ENCODE measurements at regions not wholly inside any gene's neighbourhood (a gene's known extent, or its start where the extent isn't known, plus 50 kb on each side); places are given as distances from the start of the nearest gene placed in this dataset.

DNA sequence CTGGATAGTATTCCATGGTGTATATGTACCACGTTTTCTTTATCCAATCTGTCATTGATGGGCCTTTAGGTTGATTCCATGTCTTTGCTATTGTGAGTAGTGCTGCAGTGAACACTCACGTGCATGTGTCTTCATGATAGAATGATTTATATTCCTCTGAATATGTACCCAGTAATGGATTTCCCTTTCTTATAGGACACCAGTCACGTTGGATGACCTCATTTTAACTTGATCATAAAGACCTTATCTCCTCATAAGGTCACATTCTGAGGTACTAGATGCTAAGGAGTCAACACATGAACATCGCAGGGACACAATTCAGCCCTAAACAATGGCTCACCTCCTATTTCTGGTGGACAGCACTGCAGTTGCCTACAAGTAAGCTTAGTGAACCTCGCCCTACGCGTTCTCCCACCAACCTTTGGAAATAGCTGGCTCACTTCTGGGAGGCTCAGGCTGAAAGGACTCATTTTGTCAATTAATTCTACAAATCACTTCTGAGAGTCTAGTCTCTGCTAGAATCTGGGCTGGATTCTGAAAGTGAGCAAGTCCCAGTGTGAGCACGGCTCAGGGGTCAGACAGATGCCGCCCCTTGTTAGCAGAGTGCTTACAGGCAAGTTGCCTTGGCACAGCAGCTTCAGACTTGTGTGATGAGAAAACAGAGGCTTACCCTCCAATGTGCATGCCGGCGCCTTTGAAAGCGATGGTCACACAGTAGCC is 183.8 kb upstream of the GSC start:
- no peak for DNase-seq

DNA sequence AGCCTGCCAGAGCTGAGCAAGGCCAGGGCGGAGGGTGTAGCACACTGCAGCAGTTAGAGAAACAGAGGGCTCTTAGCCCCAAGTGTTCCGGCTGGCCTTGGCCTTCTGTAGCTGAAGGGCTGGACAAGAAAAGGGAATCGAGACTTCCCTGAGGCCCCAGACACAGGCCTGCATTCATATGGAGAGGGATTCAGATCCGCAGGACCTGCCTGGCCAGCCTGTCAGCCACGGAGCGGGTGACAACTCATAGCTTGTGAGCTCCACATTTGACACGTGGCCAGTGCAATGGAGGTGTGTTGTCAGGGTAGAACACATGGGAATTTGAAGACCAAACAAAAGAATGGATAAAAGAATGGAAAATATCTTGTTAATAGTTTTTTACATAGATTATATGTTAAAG is 182.2 kb upstream of the GSC start:
- DNase-seq, result no peak

DNA sequence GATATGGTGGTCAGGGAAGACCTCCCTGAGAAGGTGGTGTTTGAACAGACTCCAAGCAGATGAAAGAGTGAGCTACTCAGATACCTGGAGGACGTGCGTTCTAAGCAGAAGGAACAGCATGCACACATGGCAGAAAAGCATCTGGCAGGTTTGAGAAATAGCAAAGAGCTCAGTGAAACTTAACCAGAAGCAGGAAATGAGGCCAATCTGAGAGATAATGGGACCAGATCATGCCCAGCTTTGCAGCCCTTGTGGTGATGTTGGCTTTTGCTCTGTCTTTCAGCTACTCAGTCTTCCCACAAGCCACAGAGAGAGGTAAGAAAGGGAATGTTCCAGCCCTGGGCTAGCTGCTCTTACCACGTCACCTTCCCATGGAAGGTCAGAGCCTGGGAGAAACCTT is 176.3 kb upstream of the GSC start:
- no peak for DNase-seq

DNA sequence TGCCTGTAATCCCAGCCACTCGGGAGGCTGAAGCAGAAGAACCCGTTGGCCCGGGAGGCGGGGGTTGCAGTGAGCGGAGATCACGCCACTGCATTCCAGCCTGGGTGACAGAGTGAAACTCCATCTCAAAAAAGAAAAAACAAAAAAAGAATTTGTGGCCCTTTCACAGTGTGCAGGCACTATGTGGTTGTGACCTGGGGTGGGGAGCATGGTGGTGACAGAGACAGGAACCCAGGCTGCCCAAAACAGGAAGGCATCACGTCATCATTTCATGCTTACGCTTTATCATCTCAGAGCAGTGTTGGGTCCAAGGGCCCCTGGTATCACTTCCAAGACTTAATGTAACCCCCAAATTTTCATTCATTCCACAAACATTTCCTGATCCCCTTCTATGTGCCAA is 175.7 kb upstream of the GSC start:
- DNase-seq, result no peak

DNA sequence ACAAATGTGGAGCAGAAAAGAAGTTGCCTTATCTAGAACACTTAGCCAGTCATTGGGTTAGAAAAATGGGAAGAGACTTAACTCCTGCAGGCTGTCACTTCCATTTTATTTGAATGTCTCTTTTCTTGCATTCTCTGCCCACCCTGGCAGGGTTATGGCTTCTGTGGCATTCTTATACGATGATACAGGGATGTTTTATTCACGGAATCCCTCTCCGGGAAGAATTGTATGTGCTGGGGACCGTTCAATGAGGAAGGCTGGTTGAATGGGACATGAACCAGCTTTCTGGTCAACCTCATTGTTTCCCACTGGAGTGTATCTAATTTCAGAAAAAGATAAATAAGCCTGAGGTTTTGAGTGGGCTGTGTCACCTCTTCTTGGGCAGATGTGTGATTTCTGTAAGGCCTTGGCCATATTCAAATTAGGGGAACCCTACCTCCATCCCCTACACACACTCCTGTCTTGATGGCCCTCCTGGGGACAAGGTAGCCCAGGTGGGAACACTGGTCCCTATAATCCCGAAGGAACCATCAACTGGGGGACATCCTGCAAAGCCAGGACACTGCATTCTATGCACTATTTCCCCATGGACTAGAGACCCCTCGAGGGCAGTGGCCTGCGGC is 174.8 kb upstream of the GSC start:
- no peak for DNase-seq

DNA sequence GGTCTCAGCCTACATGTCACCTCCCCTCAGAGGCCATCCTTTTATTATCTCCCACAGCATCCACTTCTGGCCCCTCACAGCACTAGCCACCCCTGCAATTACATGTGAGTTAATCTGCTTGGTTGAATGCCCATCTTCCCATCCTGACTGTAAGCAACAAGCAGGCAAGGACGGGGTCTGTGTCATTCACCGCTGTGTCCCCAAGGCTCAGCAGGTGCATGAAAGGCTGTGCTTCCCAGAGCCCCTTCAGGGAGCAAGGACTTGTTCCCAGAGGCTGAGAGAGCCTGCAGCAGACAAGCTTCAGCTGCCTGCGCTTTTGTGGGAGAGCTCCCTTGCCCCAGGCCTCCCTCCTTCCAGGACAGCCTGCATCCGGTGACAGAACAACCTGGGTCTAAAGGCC is 172.7 kb upstream of the GSC start:
- DNase-seq, result no peak

DNA sequence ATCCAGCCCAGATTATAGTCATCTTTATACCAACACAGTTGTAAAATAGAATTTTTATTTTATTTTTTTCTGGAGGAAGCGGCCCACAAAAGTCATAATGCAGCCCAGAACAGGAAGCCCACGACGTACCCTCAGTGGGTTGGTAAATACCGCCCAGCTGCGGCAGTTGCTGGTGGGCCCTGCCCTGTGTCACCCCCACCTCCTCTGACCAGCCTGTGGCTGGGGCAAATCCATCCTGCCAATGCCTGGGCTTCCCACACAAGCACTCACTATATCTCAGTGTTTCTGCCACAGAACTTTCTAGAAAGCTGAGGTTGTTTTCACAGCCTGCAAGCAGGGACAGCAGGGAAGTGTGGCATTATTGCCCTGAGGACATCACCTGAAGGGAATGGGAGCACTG is 171.4 kb upstream of the GSC start:
- DNase-seq, result no peak

DNA sequence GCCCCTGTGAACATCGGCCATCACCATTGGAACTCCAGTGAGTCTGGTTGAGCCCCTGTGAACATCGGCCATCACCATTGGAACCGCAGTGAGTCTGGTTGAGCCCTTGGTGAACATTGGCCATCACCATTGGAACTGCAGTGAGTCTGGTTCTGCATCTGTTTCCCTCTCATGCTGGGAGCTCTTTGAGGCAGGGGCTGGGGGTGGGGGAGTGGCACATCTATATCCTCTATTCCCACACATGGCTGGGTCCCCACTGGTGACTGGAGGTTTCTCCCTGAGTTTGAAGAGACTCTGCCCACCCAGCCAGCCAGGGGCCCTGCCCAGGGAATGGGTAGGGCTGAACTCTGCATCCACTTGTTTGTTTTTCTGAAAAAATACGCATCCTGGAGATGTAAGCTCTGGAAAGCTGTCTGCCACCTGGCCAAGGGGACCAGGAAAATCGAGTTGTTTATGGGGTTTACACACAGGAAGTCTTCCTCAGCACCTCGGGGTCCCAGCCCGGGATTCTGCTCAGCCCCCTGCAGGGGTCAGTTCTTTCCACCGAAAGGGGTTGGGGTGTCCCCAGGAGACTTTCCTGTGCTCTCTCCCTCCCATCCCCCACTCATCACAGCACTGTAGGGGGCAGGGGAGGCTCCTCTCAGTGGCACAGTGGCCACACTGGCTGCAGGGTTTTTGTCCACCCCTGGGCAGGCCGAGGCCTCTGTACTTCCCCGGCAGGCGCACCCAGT is 170.5 kb upstream of the GSC start:
- no peak for DNase-seq

DNA sequence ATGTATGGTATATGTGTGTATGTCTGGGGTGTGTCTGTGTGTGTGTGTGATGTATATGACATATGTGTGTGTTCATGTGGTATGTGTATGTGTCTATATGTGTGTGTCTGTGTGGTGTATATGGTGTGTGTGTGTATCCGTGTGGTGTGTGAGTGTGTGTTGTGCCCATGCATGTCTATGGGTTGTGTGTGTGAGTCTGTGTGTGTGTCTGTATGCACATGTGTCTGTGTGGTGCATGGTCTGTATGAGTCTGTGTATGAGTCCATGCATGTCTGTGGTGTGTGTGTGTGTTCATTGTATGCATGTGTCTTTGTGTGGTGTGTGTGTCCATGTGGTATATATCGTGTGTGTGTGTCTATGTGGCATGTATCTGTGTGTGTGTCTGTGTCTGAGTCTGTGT is 168.1 kb upstream of the GSC start:
- no peak for DNase-seq

DNA sequence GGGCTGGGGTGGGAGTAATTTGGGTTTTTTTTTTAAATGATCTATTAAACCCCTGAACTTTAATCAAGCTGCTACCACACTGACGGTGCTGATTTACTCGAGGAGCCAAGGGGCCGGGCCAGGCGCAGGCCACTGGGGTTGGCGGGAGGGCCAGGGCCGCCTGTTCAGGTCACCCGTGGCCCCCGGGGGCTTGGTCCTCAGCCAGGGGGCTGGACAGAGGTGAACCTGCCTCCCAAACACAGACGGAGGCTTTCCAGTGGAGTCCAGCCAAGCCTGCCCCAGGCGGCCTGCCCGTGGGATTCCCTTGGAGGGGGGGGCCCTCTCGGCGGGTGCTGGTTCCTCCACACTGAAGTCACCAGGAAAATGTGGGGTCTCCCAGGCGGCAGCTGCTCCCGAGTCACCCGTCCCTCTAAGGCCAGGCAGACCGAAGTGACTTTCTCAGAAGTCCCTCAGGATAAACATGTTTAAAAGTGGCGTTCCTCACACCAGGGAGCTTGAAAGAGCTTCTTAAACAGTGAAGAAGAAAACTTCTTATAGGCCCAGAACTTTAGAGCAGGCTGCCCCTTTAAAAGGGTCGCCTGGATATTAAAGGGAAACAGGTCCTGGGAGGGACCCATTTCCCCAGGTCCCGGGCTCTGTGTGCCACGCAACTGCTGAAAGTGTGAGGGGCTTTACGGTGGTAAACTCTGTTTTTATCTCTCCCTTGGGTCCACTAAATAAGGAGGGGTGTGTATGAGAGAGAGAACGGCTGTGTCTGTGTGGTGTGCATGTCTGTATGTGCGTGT is 167.2 kb upstream of the GSC start:
- peak in 1 of 2 experiments; percentile 52 for DNase-seq

DNA sequence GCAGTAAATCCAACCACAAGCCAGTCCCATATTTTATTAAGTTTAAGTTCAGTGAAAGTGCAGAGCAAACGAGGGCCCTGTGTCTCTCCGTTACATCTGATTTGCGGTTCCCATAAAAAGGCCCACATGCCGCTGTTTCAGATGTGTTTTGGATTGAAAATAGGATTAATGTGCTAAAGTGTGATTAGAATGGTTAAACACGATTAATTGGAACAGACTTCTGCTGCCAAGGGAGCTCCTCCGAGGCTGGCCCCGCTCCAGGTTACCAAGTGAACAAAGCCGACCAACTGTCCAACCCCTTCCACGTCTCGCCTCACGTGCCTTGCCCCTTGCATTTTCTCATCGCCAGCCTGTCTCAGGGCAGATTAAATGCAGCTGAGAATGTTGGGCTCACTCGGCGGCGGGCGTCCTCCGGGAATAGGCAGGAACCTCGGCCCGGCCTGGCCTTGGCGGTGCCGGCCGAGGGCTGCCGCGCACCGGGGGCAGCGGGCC is 166.5 kb upstream of the GSC start:
- peak; percentile 48 to 66 for DNase-seq

DNA sequence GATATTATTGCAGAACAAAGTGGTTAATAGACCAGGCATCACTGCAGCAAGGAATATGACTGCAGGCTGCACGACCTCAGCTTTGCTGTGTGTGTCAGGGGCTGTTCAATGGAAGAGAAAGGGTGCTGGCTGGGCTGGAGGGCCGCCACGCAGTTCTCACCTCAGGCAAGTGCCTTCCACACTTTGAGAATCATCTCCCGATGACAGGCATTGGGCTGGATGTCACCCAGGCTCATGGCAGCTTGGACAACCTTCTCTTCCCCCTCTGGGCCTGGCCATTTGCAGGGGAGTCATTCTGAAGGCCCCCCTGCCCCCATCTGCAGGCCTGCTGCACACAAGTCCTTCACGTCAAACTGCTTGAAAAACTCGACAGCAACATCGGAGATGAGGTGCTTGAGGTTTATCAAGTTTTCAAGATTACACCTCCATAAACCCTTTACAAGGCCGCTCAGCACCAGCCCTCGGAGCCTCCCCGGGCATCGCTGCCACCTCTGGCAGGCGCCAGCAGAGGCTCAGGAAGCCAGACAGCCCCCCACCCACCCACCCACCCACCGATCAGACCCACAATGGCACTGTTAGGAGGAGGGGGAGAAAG is 165.9 kb upstream of the GSC start:
- no peak for DNase-seq

DNA sequence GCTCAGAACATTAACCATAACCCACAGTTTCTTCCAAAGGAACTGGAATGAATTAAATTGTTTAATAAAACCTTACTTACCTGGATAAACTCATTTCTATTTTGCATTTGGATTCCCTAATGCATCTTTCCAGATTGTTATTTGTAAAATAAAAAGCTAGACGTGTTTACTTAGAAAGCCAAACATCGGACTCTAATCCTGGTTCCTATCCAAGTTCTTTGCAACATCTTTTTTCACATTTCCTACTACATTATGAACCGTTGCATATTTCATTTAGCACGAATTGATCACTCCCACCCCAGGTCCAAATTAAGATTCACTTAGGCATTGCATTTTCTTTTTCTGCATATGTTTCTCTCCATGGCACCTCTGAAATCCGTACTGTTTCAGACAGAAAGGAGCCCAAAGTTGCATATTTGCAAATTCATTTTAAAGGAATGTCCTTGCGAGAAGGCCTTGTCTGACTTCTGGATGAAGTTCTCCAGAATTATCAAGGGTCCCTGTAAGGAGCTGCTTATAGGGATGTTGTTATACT is 164.4 kb upstream of the GSC start:
- no peak for DNase-seq

DNA sequence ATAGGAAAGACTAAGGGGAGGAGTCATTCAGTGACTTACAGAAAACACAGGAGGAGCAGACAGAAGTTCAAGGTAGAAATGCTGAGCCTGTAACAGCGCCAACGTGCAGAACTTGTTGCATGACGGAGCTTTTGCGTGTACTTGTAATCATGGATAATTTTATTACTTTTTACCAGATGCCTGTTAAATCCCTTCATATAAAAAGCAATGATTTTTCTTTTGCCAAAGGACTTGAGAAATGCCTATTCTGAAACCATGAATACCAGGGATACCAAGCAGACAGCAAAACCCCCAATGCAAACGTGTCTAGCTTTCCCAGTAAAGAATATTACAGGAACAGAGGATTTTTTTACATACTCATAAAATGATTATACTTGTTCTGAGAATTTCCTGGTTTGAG is 163.6 kb upstream of the GSC start:
- no peak for DNase-seq

DNA sequence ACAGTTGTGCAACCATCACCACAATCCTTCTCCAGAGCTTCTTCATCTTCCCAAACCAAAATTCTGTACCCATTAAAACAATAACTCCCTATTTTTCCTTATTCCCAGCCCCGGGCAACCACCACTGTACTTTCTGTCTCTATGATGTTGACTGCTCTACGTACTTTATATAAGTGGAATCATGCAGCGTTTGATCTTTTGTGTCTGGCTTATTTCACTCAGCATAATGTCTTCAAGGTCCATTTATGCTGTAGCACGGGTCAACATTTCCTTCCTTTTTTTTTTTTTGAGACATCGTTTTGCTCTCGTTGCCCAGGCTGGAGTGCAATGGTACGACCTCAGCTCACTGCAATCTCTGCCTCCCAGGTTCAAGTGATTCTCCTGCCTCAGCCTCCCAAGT is 162.7 kb upstream of the GSC start:
- no peak for DNase-seq

DNA sequence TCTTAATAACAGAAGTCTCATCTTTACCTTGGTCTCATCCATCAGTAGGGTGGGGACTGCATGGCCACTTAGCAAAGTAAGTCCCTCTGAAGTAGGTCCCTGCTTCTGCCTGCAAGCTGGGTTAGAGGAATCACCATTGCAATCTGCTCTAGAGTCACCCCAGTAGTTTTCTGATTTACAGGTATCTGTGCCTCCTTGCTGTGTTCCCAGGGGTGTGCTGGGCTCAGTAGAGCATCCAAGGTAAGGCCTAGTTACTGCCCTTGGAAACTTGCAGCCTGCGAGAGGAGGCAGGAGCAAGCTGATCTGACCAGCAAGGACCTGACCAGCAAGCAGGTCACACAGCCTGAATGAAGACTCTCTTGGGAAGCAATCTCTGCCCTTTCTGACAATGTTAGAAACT is 160.8 kb upstream of the GSC start:
- DNase-seq, result no peak

DNA sequence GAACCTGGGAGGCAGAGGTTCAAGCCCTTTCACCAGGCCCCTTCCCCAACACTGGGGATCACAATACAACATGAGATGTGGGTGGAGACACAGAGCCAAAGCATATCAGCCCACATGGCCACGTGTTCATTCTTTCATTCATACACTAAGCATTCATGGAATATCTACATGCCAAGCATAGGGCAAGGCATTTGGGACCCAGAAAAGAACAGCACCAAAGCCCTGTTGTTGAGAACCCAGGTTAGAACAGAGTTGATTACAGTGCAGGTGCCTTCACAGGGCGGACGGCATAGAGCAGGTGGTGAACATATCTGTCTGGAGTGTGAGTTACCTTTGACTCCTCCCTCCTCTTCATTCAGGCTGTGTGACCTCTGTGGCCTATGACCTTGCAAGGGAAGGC is 159.4 kb upstream of the GSC start:
- no peak for DNase-seq

DNA sequence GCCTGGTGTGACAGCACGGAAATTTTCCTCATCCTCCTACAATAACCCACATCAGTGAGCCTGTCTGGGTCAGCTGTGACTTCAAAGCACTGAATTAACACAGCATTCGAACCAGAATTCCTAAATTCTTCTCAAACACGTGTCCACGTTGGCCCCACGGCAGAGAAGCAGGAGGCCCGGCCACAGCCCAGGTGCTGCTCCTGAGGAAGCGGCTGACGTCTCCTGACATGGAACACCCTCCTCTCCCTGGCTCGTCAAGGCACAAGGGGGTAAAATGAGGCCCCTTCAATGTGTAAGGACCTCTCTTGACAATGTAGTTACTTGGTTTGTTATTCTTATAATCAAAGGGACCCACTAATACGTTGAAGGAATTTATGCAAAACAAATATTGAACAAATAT is 156.3 kb upstream of the GSC start:
- DNase-seq, result peak in 1 of 2 experiments; percentile 16

DNA sequence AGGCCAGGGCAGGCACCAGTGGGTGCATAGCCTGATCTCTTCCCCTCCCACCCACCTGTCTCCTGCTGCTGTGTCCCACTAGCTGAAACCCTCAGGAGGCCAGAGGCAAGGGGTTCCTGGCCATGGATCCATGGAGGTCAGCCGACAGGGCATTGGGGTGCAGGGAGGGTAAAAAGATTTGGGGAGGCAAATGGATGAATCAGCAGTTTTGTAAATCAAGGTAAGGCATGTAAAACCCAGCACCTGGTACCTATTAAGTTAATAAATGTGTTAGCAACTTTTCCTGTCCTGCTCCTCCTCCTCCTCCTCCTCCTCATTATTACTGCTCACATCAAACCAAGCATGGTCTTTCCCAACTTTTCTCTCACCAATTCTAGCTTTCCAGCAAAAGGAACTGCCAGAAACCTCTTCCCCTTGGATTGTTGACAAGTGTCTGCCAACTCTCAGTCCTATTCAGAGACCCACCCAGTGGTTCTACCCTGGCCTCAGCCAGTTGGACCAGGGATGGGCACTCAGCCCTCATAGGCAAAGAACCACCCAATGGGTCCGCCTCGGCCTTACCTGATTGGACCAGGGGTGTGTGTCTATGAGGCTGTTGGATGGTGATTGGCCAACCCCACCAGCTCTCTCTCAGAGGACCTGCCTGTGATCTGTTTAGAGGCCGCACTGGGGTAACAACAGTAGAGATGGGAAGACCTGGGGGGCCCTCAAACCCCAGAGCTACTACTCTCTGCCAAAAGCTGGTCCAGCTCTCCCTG is 155.7 kb upstream of the GSC start:
- no peak for DNase-seq

DNA sequence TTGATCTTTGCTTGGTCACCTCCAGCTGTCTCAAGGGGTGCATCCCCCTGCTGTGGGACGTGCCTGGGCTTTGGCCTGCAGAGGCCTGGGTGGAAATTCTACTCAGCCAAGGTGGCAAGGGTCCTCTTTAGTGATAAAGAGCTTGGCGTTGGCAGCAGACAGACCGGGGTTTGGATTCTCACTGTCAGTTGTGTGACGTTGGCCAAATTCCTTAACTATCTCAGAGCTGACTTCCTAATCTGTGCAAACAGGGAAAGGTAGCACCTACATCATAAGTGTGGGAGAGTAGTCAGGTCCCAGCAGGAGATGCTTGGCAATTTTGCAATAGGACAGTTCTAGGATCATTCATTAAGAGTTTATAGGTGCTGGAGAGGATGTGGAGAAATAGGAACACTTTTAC is 154.3 kb upstream of the GSC start:
- DNase-seq, result no peak

DNA sequence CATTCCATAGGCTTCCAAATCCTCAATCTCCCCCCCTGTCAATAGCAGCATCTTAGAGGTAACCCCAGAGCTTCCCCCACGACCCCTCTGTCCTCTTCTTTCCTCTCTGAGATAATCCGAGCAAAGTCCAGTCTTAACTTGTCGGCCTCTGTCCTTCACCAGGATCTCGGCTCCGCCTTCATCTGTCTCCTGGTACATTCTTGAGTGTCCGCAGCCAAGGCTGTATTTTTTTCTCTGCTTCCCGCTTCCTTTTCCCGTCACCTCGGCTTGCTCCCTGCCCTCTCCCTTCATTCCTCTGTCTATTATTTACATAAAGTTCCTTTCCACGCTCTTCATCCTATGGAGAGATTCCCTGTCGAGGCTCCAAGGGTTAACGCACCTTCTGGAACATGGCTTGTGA is 153.9 kb upstream of the GSC start:
- DNase-seq, result no peak

Measured in NCI-H526 (cell line).